ENCODE measurements at regions not wholly inside any gene's neighbourhood (a gene's known extent, or its start where the extent isn't known, plus 50 kb on each side); places are given as distances from the start of the nearest gene placed in this dataset.
"Not testable (repeated sequence)": the region's sequence is repeated elsewhere in the genome, so short reads cannot be mapped to it uniquely, and the experiment has no call there.

GRCh38 chr13:59424661-59425060 lies 739.1 kb downstream of the DIAPH3 start:
- no peak for DNase-seq (ENCODE audit: low read depth)
- no peak for TF ChIP-seq CTCF (IDR thresholded peaks at IDR 0.05; ENCODE audit: control insufficient read depth, extremely low read depth, insufficient read depth)
- no peak overlapping the region for H3K4me3 ChIP-seq (ENCODE audit: low read depth, low read length)

GRCh38 chr13:59425211-59425741 lies 738.5 kb downstream of the DIAPH3 start:
- H3K4me3 ChIP-seq (ENCODE audit: low read depth, low read length) = no peak overlapping the region
- no peak for TF ChIP-seq CTCF (IDR thresholded peaks at IDR 0.05; ENCODE audit: control insufficient read depth, extremely low read depth, insufficient read depth)
- DNase-seq (ENCODE audit: low read depth) = no peak

GRCh38 chr13:59435024-59435423 lies 728.7 kb downstream of the DIAPH3 start:
- no peak for DNase-seq (ENCODE audit: low read depth)
- no peak for TF ChIP-seq CTCF (IDR thresholded peaks at IDR 0.05; ENCODE audit: control insufficient read depth, extremely low read depth, insufficient read depth)
- H3K4me3 ChIP-seq (ENCODE audit: low read depth, low read length) = no peak overlapping the region

- no peak overlapping the region for H3K4me3 ChIP-seq (ENCODE audit: low read depth, low read length)
- DNase-seq (ENCODE audit: low read depth) = no peak
- TF ChIP-seq CTCF (IDR thresholded peaks at IDR 0.05; ENCODE audit: control insufficient read depth, extremely low read depth, insufficient read depth) = no peak
Observed at GRCh38 chr13:59437544-59438301, 726.0 kb downstream of the DIAPH3 start.

GRCh38 chr13:59439776-59440428 lies 723.8 kb downstream of the DIAPH3 start:
- DNase-seq (ENCODE audit: low read depth) = no peak
- no peak overlapping the region for H3K4me3 ChIP-seq (ENCODE audit: low read depth, low read length)
- no peak for TF ChIP-seq CTCF (IDR thresholded peaks at IDR 0.05; ENCODE audit: control insufficient read depth, extremely low read depth, insufficient read depth)

- not testable (repeated sequence) for DNase-seq (ENCODE audit: low read depth); H3K4me3 ChIP-seq (ENCODE audit: low read depth, low read length)
Observed at GRCh38 chr13:59441068-59441467, 722.7 kb downstream of the DIAPH3 start.

- no peak for DNase-seq (ENCODE audit: low read depth)
- TF ChIP-seq CTCF (IDR thresholded peaks at IDR 0.05; ENCODE audit: control insufficient read depth, extremely low read depth, insufficient read depth) = no peak
- H3K4me3 ChIP-seq (ENCODE audit: low read depth, low read length) = no peak overlapping the region
Observed at GRCh38 chr13:59441596-59442280, 722.0 kb downstream of the DIAPH3 start.

All from LNCaP clone FGC (cell line).